ENCODE measurements at regions not wholly inside any gene's neighbourhood (a gene's known extent, or its start where the extent isn't known, plus 50 kb on each side); places are given as distances from the start of the nearest gene placed in this dataset.

- no peak for TF ChIP-seq CTCF (IDR thresholded peaks at IDR 0.05)
- no peak for TF ChIP-seq POLR2A (IDR thresholded peaks at IDR 0.05)
These were observed 115.7 kb upstream of the IFNGR1 start for GRCh38 chr6:137334884-137335283.
